Right atrium auricular region (tissue), 2 donors: ENCODE measurements at regions not wholly inside any gene's neighbourhood (a gene's known extent, or its start where the extent isn't known, plus 50 kb on each side); places are given as distances from the start of the nearest gene placed in this dataset.

ENCODE experiments used
- DNase-seq: peaks from one replicate; pipeline ENCODE4 v3.0.0-alpha.2; 2019; ENCODE audit warnings: low spot score
- H3K27ac ChIP-seq, 2 donors: fragments of 200-600 bp; sonication (generic); 1 replicate in 1 of 2; 2 replicates in 1 of 2; pipeline ENCODE4 v1.5.1; 2016 to 2019
- H3K27me3 ChIP-seq, 2 donors: fragments of 200-600 bp; sonication (generic); one replicate each; pipeline versions ENCODE4 v1.5.1 to v1.6.0; 2017 to 2019
- H3K36me3 ChIP-seq: fragments of 200-600 bp; sonication (generic); one replicate; pipeline ENCODE4 v1.5.1; 2016
- H3K4me1 ChIP-seq, 2 donors: fragments of 200-600 bp; sonication (generic); one replicate each; pipeline versions ENCODE4 v1.5.1 to v1.6.0; 2017 to 2019
- H3K4me3 ChIP-seq, 2 donors: fragments of 200-600 bp; sonication (generic); 1 replicate in 1 of 2; 2 replicates in 1 of 2; pipeline ENCODE4 v1.5.1; 2017 to 2019; ENCODE audit warnings: mild to moderate bottlenecking in 1 of 2, moderate library complexity in 1 of 2
- H3K9me3 ChIP-seq, 2 donors: fragments of 200-600 bp; sonication (generic); one replicate each; pipeline ENCODE4 v1.5.1; 2019
- TF ChIP-seq, protein P1 (sequence below), 2 donors: fragments of 200-600 bp; sonication (generic); IDR thresholded peaks; one replicate each; pipeline ENCODE4 v1.5.1; 2019; ENCODE audit warnings: antibody characterized with exemption in 2 of 2

DNA sequence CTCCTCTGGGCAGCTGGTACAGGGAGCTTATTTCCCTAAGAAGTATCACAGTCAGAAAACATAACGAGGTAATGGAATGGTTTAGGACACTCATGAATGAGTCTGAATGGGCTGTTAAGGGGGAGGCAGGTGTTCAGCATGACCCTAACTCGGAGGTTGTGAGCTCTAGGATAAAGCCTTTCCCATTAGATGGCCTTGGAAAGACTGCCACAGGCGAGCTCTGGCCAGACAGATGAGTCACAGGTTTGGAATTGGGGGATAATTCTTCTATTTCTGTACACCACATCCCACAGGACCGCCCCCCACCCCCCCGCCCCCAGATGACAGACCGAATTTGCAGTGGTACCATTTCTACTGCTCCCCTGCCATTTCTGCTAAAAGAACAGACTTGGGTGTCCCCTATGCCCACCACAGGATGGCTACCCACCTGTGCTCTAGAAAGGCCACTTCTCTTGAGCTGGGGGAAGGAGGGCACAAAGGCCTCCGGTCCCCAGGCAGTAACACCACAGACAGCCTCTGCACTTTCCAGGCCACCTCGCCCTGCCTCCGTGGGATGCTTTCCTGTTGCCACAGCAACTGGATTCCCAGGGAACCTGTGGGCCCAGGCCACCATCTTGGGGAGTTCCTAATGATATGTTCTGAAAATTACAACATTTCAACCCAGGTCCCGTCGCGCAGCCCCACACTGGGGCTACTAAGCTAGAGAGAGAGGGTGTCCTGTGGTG is 76.7 kb downstream of the TRIM29 start:
- TF ChIP-seq, protein P1, sequence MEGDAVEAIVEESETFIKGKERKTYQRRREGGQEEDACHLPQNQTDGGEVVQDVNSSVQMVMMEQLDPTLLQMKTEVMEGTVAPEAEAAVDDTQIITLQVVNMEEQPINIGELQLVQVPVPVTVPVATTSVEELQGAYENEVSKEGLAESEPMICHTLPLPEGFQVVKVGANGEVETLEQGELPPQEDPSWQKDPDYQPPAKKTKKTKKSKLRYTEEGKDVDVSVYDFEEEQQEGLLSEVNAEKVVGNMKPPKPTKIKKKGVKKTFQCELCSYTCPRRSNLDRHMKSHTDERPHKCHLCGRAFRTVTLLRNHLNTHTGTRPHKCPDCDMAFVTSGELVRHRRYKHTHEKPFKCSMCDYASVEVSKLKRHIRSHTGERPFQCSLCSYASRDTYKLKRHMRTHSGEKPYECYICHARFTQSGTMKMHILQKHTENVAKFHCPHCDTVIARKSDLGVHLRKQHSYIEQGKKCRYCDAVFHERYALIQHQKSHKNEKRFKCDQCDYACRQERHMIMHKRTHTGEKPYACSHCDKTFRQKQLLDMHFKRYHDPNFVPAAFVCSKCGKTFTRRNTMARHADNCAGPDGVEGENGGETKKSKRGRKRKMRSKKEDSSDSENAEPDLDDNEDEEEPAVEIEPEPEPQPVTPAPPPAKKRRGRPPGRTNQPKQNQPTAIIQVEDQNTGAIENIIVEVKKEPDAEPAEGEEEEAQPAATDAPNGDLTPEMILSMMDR (IDR thresholded peaks at IDR 0.05): no peak
- Histone ChIP-seq H3K4me3 (no peak overlapping the region), H3K27ac (no peak overlapping the region), H3K9me3 (no peaks in the 10 kb centered on the region), H3K4me1 (peaks cover 0 to 6% of the 10 kb centered on the region in 2 donors), H3K27me3 (no peaks in the 10 kb centered on the region), H3K36me3 (no peaks in the 10 kb centered on the region)
- DNase-seq: peak; percentile 30

DNA sequence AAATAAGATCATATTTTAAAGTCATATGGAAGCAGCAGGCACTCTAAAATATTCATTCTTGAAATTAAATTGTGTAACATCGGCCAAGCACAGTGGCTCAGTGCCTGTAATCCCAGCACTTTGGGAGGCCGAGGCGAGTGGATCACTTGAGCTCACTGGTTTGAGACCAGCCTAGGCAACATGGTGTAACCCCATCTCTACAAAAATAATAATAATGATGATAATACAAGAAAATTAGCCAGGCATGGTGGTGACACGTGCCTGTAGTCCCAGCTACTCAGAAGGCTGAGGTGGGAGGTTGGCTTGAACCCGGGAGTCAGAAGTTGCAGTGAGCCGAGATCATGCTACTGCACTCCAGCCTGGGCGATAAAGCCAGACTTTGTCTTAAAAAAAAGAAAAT is 77.4 kb downstream of the TRIM29 start:
- TF ChIP-seq, protein P1 (IDR thresholded peaks at IDR 0.05): no peak
- DNase-seq: no peak

DNA sequence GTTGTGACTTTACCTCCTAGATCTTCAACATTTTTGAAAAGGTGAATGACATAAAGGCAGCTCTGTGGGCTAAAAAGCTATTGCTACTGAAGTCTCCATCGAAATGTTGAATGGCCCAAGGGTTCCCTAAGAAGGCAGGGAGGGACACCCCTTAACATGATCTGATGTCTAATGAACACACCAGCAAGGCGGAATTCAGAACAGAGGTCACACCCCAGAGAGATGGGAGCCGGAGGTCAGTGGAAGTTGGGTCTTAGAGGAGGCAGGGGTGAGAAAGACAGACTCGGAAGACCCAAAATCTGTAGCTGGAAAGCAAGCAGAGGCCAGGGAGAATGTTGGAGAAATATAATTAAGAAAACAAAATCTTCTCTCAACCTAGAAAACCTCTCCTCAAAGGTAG is 79.0 kb downstream of the TRIM29 start:
- Histone ChIP-seq H3K9me3 (no peaks in the 10 kb centered on the region), H3K4me1 (peaks cover 0 to 6% of the 10 kb centered on the region in 2 donors), H3K36me3 (no peaks in the 10 kb centered on the region), H3K27ac (no peak overlapping the region), H3K4me3 (no peak overlapping the region), H3K27me3 (no peaks in the 10 kb centered on the region)
- TF ChIP-seq, protein P1 (IDR thresholded peaks at IDR 0.05): no peak
- no peak for DNase-seq

More for the DNA sequence above, 77.4 kb downstream of the TRIM29 start:
- no peaks in the 10 kb centered on the region for H3K36me3 ChIP-seq
- H3K4me3 ChIP-seq: no peak overlapping the region
- peaks cover 0 to 6% of the 10 kb centered on the region in 2 donors for H3K4me1 ChIP-seq
- no peaks in the 10 kb centered on the region for H3K9me3 ChIP-seq
- no peaks in the 10 kb centered on the region for H3K27me3 ChIP-seq
- H3K27ac ChIP-seq: no peak overlapping the region

DNA sequence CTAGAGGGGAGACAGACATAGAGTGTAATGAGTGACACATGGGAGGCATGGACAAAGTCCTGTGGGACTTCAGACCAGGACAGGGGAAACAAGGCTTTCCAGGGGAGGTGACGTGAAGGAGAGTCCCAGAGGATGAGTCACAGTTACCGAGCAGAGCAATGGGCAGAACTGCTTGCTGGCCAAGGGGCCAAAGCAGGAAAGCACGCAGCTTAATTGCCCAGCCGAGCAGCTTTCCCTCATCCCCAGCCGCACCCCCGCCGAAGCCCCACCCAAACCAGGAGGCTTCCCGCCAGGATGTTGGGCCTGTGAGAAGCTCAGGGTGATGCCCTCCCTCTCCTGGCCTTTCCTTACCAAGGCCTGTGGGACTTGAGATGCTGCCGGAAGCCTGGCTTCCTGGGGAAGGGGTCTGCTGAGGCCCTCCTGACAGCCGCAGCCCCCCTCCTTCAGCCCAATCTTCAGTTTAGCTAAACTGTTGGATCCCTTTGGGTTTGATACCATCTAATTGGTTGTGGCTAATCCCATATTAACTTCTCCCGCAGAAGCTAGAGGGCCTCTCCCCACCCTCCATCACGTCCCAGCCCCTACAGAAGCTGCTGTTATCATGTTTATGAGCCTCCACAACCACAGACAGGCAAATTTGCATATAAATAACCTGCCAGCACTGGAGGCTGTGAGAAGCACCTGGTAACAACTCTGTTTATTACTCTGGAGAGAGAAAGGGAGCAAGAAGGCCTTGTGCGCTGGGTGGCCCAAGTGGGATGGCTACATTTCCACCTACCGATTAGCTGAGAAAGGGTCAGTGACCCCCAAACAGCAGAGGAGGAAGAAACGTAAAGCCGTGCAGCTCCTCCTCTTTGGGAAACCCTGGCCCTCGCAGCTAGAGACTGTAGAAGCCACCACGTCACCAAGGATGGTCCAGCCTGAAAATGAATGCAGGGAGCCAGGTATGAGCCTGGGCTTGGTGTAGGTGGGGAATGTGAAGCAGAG is 80.0 kb downstream of the TRIM29 start:
- Histone ChIP-seq H3K4me1 (peaks cover 0 to 6% of the 10 kb centered on the region in 2 donors), H3K36me3 (no peaks in the 10 kb centered on the region), H3K27ac (no peak overlapping the region), H3K27me3 (no peaks in the 10 kb centered on the region), H3K4me3 (no peak overlapping the region), H3K9me3 (no peaks in the 10 kb centered on the region)
- DNase-seq: peak; percentile 47
- TF ChIP-seq, protein P1 (IDR thresholded peaks at IDR 0.05): no peak

DNA sequence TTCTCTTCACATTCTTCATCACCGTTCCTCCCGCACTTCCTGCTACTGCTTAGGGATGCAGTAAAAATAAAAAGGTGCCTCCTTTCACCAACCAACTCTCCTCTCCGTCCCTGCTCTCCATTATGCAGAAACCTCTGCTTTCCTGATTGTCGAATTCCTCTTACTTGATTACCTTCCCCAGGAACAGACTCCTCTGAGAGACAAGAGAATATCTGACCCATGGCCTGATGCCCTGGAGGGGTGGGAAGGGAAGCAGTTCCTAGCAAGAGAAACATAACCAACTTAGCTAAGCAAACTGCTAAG is 80.9 kb downstream of the TRIM29 start:
- H3K27ac ChIP-seq: no peak overlapping the region
- DNase-seq: peak; percentile 34

More for the DNA sequence above, 80.9 kb downstream of the TRIM29 start:
- Histone ChIP-seq H3K27me3 (no peaks in the 10 kb centered on the region), H3K4me3 (no peak overlapping the region), H3K36me3 (no peaks in the 10 kb centered on the region), H3K4me1 (no peaks in the 10 kb centered on the region), H3K9me3 (no peaks in the 10 kb centered on the region)
- TF ChIP-seq, protein P1 (IDR thresholded peaks at IDR 0.05): no peak
